Stimulated activated CD4-positive, alpha-beta T cell treated with anti-CD3 and anti-CD28 coated beads, Interleukin-4, amount 100 ng/mL, for 4 hours (primary cell): ENCODE measurements at regions not wholly inside any gene's neighbourhood (a gene's known extent, or its start where the extent isn't known, plus 50 kb on each side); places are given as distances from the start of the nearest gene placed in this dataset.
"Not testable (repeated sequence)": the region's sequence is repeated elsewhere in the genome, so short reads cannot be mapped to it uniquely, and the experiment has no call there.

Experiments
- DNase-seq, 2 experiments: peaks; one replicate each; pipeline ENCODE4 v3.0.0-alpha.2; 2020

GRCh38 chr9:67111733-67112132 lies 119.4 kb upstream of the SPATA31A3 start:
- not testable (repeated sequence) for DNase-seq

- DNase-seq: not testable (repeated sequence)
Measured at GRCh38 chr9:67109859-67110258, 117.5 kb upstream of the SPATA31A3 start.

- DNase-seq: not testable (repeated sequence)
Measured at GRCh38 chr9:67106659-67107058, 114.3 kb upstream of the SPATA31A3 start.

- DNase-seq: not testable (repeated sequence)
Measured at GRCh38 chr9:67102506-67103276, 110.3 kb upstream of the SPATA31A3 start.

- DNase-seq: not testable (repeated sequence)
Measured at GRCh38 chr9:67091104-67091503, 98.8 kb upstream of the SPATA31A3 start.

- not testable (repeated sequence) for DNase-seq
Measured at GRCh38 chr9:67086862-67087261, 94.5 kb upstream of the SPATA31A3 start.

GRCh38 chr9:67066140-67066539 lies 73.8 kb upstream of the SPATA31A3 start:
- not testable (repeated sequence) for DNase-seq

GRCh38 chr9:67058898-67059715 lies 66.8 kb upstream of the SPATA31A3 start:
- peak in 1 of 2 experiments; percentile 1 for DNase-seq
